GM12801 (cell line): ENCODE measurements at regions not wholly inside any gene's neighbourhood (a gene's known extent, or its start where the extent isn't known, plus 50 kb on each side); places are given as distances from the start of the nearest gene placed in this dataset.

Source experiments
- CTCF ChIP-seq: IDR thresholded peaks from one replicate; pipeline ENCODE4 v1.5.1; 2011; ENCODE audit warnings: control low read depth; ENCODE audit not compliant: insufficient read length; ENCODE audit errors: extremely low read depth

GRCh38 chr5:166672431-166672830 is 1619.0 kb upstream of the WWC1 start:
- no peak for TF ChIP-seq CTCF

GRCh38 chr5:166677891-166678290 is 1613.6 kb upstream of the WWC1 start:
- TF ChIP-seq CTCF = no peak

DNA sequence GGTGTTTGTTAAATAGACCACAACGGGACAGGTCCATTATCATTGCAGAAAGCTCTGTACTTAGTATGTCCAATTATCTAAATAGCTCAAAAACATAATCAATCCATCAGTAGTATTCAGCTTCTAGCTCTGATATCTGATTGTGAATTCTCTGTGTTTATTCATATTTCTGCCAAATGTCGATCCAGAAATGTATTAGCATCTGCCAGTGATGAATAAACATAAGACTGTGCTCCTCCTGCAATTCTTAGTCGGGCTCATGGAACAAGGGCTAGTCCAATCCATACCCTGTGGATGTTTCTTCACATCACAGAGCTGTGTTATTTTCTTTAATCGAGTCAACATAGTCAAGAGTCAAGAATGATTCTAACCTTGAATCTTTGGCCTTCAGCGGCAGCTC is 1612.1 kb upstream of the WWC1 start:
- TF ChIP-seq CTCF = no peak

DNA sequence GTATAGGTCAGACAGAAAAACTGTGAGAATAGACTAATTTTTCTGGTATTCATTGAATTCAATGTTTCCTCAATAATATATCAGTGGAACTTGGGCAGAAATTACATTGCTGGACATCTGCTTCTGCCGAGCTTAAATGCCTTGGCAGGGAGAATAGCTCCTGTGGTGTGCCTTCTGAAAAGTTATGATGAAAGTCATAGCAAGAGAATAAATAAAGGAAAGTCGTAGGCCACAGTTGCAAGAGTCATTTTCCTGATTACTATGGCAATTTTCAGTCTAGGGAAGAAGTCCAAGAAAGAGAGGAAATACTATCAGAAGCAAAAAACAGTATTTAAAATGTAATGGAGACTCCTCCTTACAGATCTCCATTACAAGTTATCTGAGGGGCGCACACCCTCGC is 1596.1 kb upstream of the WWC1 start:
- TF ChIP-seq CTCF = no peak

DNA sequence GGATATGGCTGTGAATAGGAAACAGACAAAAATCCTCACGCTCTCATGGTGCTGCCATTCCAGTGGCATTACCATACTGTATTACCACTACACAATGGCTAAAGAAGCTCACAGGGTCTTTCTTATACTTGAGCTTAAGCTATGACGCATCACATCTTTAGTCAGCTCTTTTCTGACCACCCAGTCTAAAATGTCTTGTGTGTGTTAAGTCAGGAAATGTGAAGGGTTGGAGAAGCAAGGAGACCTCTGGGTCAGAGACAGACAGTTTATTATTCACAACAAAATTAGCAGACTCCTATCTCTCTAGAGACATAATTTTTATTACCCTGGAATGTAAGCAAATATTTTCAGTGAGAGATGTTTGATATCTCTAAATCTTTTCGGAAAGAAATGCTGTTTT is 1583.2 kb upstream of the WWC1 start:
- no peak for TF ChIP-seq CTCF

DNA sequence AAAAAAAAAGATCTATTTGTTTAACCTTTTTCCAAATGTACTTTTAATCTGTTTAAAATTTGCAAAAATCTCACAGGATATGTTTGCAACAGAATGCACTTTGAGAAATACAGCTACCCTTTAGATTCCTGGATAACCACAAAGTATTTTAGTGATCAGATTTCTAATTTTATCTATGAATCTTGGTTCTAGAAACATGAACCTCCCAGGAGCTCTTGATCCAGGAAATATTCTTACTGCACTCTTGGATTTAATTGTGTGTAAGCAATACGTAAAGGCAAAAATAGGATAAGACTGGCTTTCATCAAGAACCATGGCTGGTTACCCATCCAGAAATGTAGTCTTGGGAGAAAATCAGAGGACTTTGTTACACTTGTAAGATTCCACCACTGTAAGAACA is 1581.8 kb upstream of the WWC1 start:
- no peak for TF ChIP-seq CTCF

GRCh38 chr5:166710271-166710670 is 1581.2 kb upstream of the WWC1 start:
- TF ChIP-seq CTCF = no peak
